HepG2 (cell line): ENCODE measurements at regions not wholly inside any gene's neighbourhood (a gene's known extent, or its start where the extent isn't known, plus 50 kb on each side); places are given as distances from the start of the nearest gene placed in this dataset.

ENCODE experiments used
- ATAC-seq: fragments of 200-7000 bp; cut with Tn5 transposase; 3 replicates; pipeline ENCODE4 v1.9.1; 2020; ENCODE audit warnings: mild to moderate bottlenecking, moderate library complexity
- BruUV-seq: library from RNA; stranded (reverse); fragments of 400-500 nt; replicated peaks from 2 replicates; lab custom pipeline; 2021; lab: Mats Ljungman, UMichigan
- CTCF ChIA-PET: fragments of 300-600 bp; formaldehyde crosslinking; extraction: SDS; loops from one replicate; lab custom pipeline; 2021; ENCODE audit warnings: low total read pairs, inconsistent platforms, low intra/inter-chr PET ratio; lab: Yijun Ruan, JAX
- POLR2A ChIA-PET: fragments of 350-600 bp; sonication (Branson Sonifier 250); formaldehyde crosslinking; loops from one replicate; lab custom pipeline; 2020; ENCODE audit warnings: antibody characterized with exemption, inconsistent platforms; lab: Yijun Ruan, JAX
- DNase-seq: peaks from one replicate; pipeline ENCODE4 v3.0.0-alpha.2; 2015; ENCODE audit warnings: low spot score
- FAIRE-seq: peaks from 3 replicates; lab custom pipeline; 2011; peaks lifted over from hg19 to GRCh38; lab: Jason Lieb, UNC
- H2AFZ ChIP-seq: one replicate; pipeline ENCODE4 v1.6.1; 2011; ENCODE audit warnings: low read length, inconsistent platforms
- H3K27ac ChIP-seq: fragments of 300-600 bp; 3 replicates; pipeline ENCODE4 v1.8.0; 2011; ENCODE audit warnings: mixed run types, mild to moderate bottlenecking, mixed read lengths, low read length, inconsistent platforms; ENCODE audit not compliant: insufficient read depth; ENCODE audit errors: extremely low read length
- H3K27me3 ChIP-seq, 2 experiments: fragments of 200-600 bp in 1 of 2; 2 replicates in 1 of 2; 3 replicates in 1 of 2; pipeline versions ENCODE4 v1.6.0 to v1.8.0; 2011; ENCODE audit warnings: low read length in 2 of 2, mild to moderate bottlenecking in 2 of 2, moderate library complexity in 2 of 2, inconsistent platforms in 1 of 2; ENCODE audit not compliant: insufficient read depth in 2 of 2, control insufficient read depth in 1 of 2
- H3K36me3 ChIP-seq, 2 experiments: fragments of 200-600 bp in 1 of 2; replicated peaks in 1 of 2; 2 replicates in 1 of 2; 3 replicates in 1 of 2; pipeline versions ENCODE4 v1.5.1 to v1.8.0; 2011; ENCODE audit warnings: low read length in 2 of 2, inconsistent platforms in 1 of 2; ENCODE audit not compliant: insufficient read depth in 2 of 2, control insufficient read depth in 1 of 2
- H3K4me1 ChIP-seq: 2 replicates; pipeline ENCODE4 v1.5.1; 2012; ENCODE audit warnings: low read length, inconsistent platforms; ENCODE audit not compliant: insufficient read depth
- H3K4me2 ChIP-seq: 2 replicates; pipeline ENCODE4 v1.6.0; 2011; ENCODE audit warnings: low read depth, low read length, inconsistent platforms
- H3K4me3 ChIP-seq, 3 experiments: fragments of 200-600 bp in 1 of 3; sonication (generic), shearing (Covaris generic) in 1 of 3; replicated peaks in 1 of 3; 2 replicates each; pipeline ENCODE4 v1.5.1; 2011 to 2016; ENCODE audit warnings: low read length in 3 of 3, inconsistent platforms in 2 of 3, low read depth in 2 of 3, mild to moderate bottlenecking in 2 of 3, control low read depth in 1 of 3, mixed read lengths in 1 of 3; ENCODE audit not compliant: insufficient read depth in 1 of 3
- H3K79me2 ChIP-seq: one replicate; pipeline ENCODE4 v1.6.1; 2011; ENCODE audit warnings: low read length, inconsistent platforms; ENCODE audit not compliant: insufficient read depth
- H3K9ac ChIP-seq: 2 replicates; pipeline ENCODE4 v1.6.0; 2011; ENCODE audit warnings: mild to moderate bottlenecking, low read depth, low read length, inconsistent platforms; ENCODE audit not compliant: insufficient read depth
- H3K9me3 ChIP-seq: 2 replicates; pipeline ENCODE4 v1.5.1; 2012; ENCODE audit warnings: mild to moderate bottlenecking, low read length
- H4K20me1 ChIP-seq: 2 replicates; pipeline ENCODE4 v1.6.0; 2011; ENCODE audit warnings: inconsistent platforms, mild to moderate bottlenecking, low read length, moderate library complexity; ENCODE audit not compliant: insufficient read depth
- KAT7 ChIP-seq: IDR thresholded peaks from 2 replicates; pipeline ENCODE4 v1.6.1; 2018; ENCODE audit warnings: borderline replicate concordance, missing compliant biosample characterization
- KDM2A ChIP-seq: sonication (generic); formaldehyde crosslinking; IDR thresholded peaks from 2 replicates; pipeline ENCODE4 v1.4.0; 2020; ENCODE audit warnings: low read depth, missing genetic modification reagents, borderline replicate concordance
- KMT2A ChIP-seq: sonication (generic); formaldehyde crosslinking; IDR thresholded peaks from 2 replicates; pipeline ENCODE4 v1.4.0; 2020; ENCODE audit warnings: missing genetic modification reagents
- NR2F2 ChIP-seq: IDR thresholded peaks from 2 replicates; pipeline ENCODE4 v1.6.1; 2012; ENCODE audit warnings: low read depth, inconsistent platforms, borderline replicate concordance
- RFX5 ChIP-seq: IDR thresholded peaks from 2 replicates; pipeline ENCODE4 v1.6.1; 2011; ENCODE audit warnings: low read depth, low read length, improper control_type of control experiment
- SCMH1 ChIP-seq: sonication (generic); formaldehyde crosslinking; IDR thresholded peaks from 2 replicates; pipeline ENCODE4 v1.9.0; 2021; ENCODE audit warnings: missing genetic modification reagents, mild to moderate bottlenecking, borderline replicate concordance
- ZFP36 ChIP-seq: fragments of 150-350 bp; IDR thresholded peaks from 2 replicates; pipeline ENCODE4 v1.6.1; 2018; ENCODE audit warnings: borderline replicate concordance, low read length, low read depth; ENCODE audit not compliant: partially characterized antibody
- ZNF207 ChIP-seq: fragments of 450-650 bp; IDR thresholded peaks from 2 replicates; pipeline ENCODE4 v1.6.1; 2016; ENCODE audit warnings: antibody characterized with exemption, borderline replicate concordance
- ZNF282 ChIP-seq: fragments of 450-650 bp; IDR thresholded peaks from 2 replicates; pipeline ENCODE4 v1.6.1; 2018; ENCODE audit not compliant: partially characterized antibody
- ZNF766 ChIP-seq: sonication (generic); formaldehyde crosslinking; IDR thresholded peaks from 2 replicates; pipeline ENCODE4 v1.5.0; 2020; ENCODE audit warnings: missing genetic modification reagents, borderline replicate concordance
- ZSCAN30 ChIP-seq: sonication (generic); formaldehyde crosslinking; IDR thresholded peaks from 2 replicates; pipeline ENCODE4 v1.5.0; 2020; ENCODE audit warnings: mild to moderate bottlenecking, missing genetic modification reagents
- WGBS: methylation state at CpG from one replicate; pipeline ENCODE4 v1.1.6; 2017; ENCODE audit warnings: low lambda C conversion rate; 5-methylcytosine and 5-hydroxymethylcytosine counted together
- in situ Hi-C: cut with HindIII; loops from 2 replicates; pipeline ENCODE4 v1.10.0; 2017; ENCODE audit warnings: low pct_unique_long_range_greater_than_20kb; ENCODE audit not compliant: extremely low pct_ligation_motif_present
- intact Hi-C: fragments of 100-400 bp; cut with micrococcal nuclease; formaldehyde crosslinking; loops from one replicate; pipeline ENCODE4 v1.10.0; 2022; ENCODE audit not compliant: unreplicated experiment
- TF ChIP-seq, protein P1 (sequence below): sonication (generic); formaldehyde crosslinking; IDR thresholded peaks from 2 replicates; pipeline ENCODE4 v1.8.0; 2023; ENCODE audit warnings: mild to moderate bottlenecking, missing genetic modification reagents

DNA sequence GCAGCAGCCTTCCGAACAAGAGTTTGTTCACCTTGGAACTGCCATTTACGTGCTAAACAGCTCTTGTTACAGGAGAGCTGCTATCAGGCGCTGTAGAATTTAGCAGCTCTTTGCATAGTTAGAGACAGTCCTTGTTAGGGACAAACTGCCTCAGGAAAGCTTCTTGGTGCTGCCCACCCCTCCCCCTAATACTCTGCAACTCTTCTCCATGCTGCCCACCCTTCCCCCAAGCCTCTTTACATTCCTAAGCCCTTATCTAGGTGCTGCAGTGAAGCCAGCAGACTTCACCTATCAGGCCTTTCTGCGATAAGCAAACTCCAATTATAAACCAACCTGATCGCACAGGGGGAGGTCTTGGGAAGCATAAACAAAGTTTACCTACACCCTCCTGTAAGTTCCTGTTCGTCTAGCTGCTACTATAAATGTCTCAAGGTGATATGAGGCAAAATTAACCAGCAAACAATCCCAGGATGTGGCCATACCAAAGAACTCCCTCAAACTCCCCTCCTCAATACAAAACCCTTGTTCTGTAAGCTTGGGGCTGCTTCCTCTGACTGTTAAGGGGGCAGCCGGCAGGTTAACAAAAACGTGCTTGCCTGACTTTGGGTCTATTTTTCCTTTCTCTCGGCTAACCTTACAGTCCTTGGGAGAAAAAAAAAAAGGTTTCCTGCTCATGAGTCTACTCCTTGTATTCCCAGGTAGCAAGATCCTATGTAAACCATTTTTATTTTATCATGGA lies 74.0 kb upstream of the GC start (continued):
- TF ChIP-seq ZNF766 (CRISPR knock-in tag) (no peak), ZNF207 (no peak), KDM2A (no peak), RFX5 (no peak), ZNF282 (no peak), NR2F2 (no peak), ZSCAN30 (no peak), SCMH1 (CRISPR knock-in tag) (no peak)
- TF ChIP-seq, protein P1, sequence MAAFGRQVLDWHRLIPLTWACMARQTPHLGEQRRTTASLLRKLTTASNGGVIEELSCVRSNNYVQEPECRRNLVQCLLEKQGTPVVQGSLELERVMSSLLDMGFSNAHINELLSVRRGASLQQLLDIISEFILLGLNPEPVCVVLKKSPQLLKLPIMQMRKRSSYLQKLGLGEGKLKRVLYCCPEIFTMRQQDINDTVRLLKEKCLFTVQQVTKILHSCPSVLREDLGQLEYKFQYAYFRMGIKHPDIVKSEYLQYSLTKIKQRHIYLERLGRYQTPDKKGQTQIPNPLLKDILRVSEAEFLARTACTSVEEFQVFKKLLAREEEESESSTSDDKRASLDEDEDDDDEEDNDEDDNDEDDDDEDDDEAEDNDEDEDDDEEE (CRISPR knock-in tag) = no peak

DNA sequence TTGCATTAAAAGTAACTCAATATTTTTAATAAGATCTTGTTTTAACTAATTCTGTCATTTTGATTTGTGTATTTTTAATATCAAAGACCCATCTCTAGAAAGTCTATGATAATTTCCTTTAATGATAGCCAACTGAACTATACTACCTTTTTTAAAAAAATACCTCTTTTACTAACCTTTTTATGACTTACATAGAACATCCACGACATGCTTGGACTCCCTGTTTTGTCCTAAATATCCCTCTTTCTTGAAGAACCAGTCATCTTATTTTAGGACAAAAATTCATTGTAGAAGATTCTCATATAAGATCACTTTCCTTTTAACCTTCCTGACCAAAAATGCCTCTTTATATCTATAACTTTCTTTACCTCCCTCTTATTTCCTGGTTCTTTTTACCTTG lies 76.8 kb upstream of the GC start:
- H3K9ac ChIP-seq = no peak overlapping the region
- peak; percentile 1 for DNase-seq
- POLR2A ChIA-PET = no interaction called here
- no peak for FAIRE-seq
- H3K9me3 ChIP-seq = peaks cover 86% of the 10 kb centered on the region
- no peak for TF ChIP-seq KMT2A (CRISPR knock-in tag)
- no peak for TF ChIP-seq KAT7 (CRISPR knock-in tag)
- peak; percentile 62 for TF ChIP-seq ZFP36
- intact Hi-C loops (no loop called here), in situ Hi-C loops (no loop called here)
- no peak for ATAC-seq
- CTCF ChIA-PET = no interaction called here
- no peaks in the 10 kb centered on the region for H3K27me3 ChIP-seq
- no peaks in the 10 kb centered on the region for H3K79me2 ChIP-seq
- no peaks in the 10 kb centered on the region for H3K4me1 ChIP-seq
- no peak overlapping the region for H3K27ac ChIP-seq
- no peaks in the 10 kb centered on the region for H3K36me3 ChIP-seq
- BruUV-seq = no TSS peak
- no peaks in the 10 kb centered on the region for H4K20me1 ChIP-seq
- H3K4me3 ChIP-seq = no peak overlapping the region
- 2% methylated on average over 1 of the region's 1 CpG for WGBS
- no peak overlapping the region for H2AFZ ChIP-seq
- no peak overlapping the region for H3K4me2 ChIP-seq
